ENCODE measurements at regions not wholly inside any gene's neighbourhood (a gene's known extent, or its start where the extent isn't known, plus 50 kb on each side); places are given as distances from the start of the nearest gene placed in this dataset.

DNA sequence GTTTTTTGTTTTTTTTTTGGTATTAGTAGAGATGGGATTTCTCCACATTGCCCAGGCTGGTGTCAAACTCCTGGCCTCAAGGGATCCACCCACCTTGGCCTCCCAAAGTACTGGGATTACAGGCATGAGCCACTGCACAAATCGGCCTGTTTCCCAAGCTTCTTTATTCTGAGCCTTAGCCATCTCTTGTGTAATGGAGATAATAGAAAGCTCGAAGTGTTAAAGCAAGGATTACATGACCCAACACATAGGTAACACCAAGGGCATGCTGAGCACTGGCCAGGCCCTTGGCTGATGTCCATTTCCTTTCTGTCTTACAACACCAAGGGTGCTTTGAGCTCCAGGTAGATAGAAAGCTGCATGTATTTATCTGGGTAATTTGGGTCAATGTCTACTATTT is 187.8 kb upstream of the MEX3C start:
- Mint-ChIP-seq H3K4me1 (ENCODE audit: low read depth) (no peaks in the 10 kb centered on the region), H3K9me3 (no peaks in the 10 kb centered on the region; the same call in none of the 2 replicates), H3K36me3 (ENCODE audit: low read depth) (no peaks in the 10 kb centered on the region), H3K27ac (no peak overlapping the region), H3K4me3 (no peak overlapping the region), H3K27me3 (ENCODE audit: insufficient read depth) (no peaks in the 10 kb centered on the region; the same call in 1 of the 2 replicates)
- TF ChIP-seq, protein P1, sequence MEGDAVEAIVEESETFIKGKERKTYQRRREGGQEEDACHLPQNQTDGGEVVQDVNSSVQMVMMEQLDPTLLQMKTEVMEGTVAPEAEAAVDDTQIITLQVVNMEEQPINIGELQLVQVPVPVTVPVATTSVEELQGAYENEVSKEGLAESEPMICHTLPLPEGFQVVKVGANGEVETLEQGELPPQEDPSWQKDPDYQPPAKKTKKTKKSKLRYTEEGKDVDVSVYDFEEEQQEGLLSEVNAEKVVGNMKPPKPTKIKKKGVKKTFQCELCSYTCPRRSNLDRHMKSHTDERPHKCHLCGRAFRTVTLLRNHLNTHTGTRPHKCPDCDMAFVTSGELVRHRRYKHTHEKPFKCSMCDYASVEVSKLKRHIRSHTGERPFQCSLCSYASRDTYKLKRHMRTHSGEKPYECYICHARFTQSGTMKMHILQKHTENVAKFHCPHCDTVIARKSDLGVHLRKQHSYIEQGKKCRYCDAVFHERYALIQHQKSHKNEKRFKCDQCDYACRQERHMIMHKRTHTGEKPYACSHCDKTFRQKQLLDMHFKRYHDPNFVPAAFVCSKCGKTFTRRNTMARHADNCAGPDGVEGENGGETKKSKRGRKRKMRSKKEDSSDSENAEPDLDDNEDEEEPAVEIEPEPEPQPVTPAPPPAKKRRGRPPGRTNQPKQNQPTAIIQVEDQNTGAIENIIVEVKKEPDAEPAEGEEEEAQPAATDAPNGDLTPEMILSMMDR (IDR thresholded peaks at IDR 0.05), result no peak
- DNase-seq, result no peak

DNA sequence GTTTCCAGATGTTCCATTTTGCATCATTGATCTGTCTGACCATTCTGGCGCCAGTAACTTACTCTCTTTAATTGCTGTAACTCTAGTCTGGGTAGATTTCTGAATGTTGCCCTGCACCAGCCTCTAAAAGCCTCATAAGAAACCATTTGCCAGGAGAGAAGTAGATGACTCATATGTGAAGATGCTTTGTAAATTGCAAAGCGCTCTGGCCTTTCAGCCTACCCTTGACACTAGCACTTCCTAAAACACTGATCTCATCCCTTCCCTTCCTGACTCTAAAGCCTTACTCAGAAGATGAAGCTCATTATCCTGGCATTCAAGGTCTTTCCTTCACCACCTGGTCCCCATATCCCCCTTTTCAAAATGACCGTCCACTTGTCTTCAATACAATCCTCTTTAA is 193.2 kb upstream of the MEX3C start:
- peaks cover 1% of the 10 kb centered on the region; the same call in 1 of the 2 replicates for H3K27me3 Mint-ChIP-seq (ENCODE audit: insufficient read depth)
- TF ChIP-seq, protein P1 (IDR thresholded peaks at IDR 0.05), result no peak
- no peak for DNase-seq
- H3K27ac Mint-ChIP-seq, result no peak overlapping the region
- H3K9me3 Mint-ChIP-seq, result peaks cover 34% of the 10 kb centered on the region
- H3K4me3 Mint-ChIP-seq, result no peak overlapping the region
- no peaks in the 10 kb centered on the region for H3K4me1 Mint-ChIP-seq (ENCODE audit: low read depth)
- H3K36me3 Mint-ChIP-seq (ENCODE audit: low read depth), result no peaks in the 10 kb centered on the region; the same call in 1 of the 2 replicates

DNA sequence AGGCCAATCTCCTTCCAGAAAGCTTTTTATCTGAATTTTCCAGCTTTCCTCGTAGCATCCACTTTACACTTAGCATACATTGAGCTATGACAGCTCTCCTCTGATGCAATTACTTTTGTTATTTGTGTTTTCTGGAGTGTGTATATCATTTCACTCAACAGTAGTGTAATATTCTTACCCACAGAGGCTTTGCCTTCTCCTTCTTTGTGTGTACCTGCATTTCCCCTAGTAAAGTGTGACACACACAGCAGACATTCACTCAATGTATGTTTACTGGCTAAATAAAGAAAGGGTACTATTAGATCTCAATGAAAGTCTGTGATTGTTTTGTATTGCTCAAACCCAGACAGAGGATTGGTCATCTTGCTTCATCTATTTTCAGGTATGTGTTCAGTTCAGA is 193.7 kb upstream of the MEX3C start:
- TF ChIP-seq, protein P1 (IDR thresholded peaks at IDR 0.05), result no peak
- no peak for DNase-seq
- Mint-ChIP-seq H3K4me1 (ENCODE audit: low read depth) (no peaks in the 10 kb centered on the region), H3K27ac (no peak overlapping the region), H3K4me3 (no peak overlapping the region), H3K36me3 (ENCODE audit: low read depth) (no peaks in the 10 kb centered on the region; the same call in 1 of the 2 replicates), H3K27me3 (ENCODE audit: insufficient read depth) (peaks cover 1% of the 10 kb centered on the region; the same call in 1 of the 2 replicates), H3K9me3 (peaks cover 36% of the 10 kb centered on the region)

DNA sequence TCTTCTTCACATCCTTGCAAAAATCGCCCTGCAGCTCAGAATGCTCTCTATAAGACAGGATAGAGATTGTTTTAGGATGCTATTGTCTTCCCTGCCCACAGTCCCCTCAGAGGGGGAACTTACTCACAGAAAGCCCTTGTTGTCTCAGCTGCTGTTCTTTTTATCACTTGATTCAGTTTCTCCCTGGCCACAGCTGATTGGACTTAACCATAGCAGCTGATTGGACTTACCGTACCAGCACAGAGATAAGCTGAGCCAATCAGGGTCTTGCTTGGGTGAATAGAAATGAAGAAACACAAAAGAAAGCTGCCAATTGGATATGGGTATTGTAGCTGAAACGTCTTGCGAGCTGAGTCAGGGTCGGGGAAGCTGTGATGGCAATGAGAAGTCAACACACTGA is 194.2 kb upstream of the MEX3C start:
- no peak for DNase-seq
- H3K27me3 Mint-ChIP-seq (ENCODE audit: insufficient read depth), result peaks cover 1% of the 10 kb centered on the region; the same call in 1 of the 2 replicates
- H3K27ac Mint-ChIP-seq, result no peak overlapping the region
- TF ChIP-seq, protein P1 (IDR thresholded peaks at IDR 0.05), result no peak
- H3K36me3 Mint-ChIP-seq (ENCODE audit: low read depth), result no peaks in the 10 kb centered on the region; the same call in 1 of the 2 replicates
- H3K4me1 Mint-ChIP-seq (ENCODE audit: low read depth), result no peaks in the 10 kb centered on the region
- H3K9me3 Mint-ChIP-seq, result peaks cover 41% of the 10 kb centered on the region
- H3K4me3 Mint-ChIP-seq, result no peak overlapping the region

DNA sequence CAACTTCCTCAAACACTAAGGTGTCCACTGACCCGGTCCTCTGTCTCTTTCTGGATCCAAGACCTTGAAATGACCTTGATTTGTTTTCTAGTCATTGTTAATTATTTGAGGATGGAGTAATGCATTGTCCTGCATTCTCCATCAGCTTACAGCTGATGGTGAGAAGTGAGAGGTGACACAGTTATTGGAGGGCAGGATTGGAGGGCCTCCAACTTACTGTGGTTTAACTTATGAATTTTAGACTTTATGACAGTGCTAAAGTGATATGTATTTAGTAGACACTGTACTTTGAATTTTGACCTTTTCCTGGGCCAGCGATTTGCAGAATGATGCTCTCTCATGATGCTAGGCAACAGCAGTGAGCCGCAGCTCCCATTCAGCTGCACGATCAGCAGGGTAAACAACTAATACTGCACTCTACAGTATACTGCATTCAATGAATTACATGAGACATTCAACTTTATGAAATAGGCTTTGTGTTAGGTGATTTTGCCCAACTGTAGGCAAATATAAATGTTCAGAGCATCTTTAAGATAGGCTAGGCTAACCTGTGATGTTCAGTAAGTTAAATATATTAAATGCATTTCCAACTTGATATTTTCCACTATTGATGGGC is 200.0 kb upstream of the MEX3C start:
- Mint-ChIP-seq H3K4me1 (ENCODE audit: low read depth) (no peaks in the 10 kb centered on the region), H3K4me3 (no peak overlapping the region), H3K36me3 (ENCODE audit: low read depth) (no peaks in the 10 kb centered on the region), H3K9me3 (peaks cover 39% of the 10 kb centered on the region), H3K27ac (no peak overlapping the region), H3K27me3 (ENCODE audit: insufficient read depth) (peaks cover 1% of the 10 kb centered on the region; the same call in 1 of the 2 replicates)
- TF ChIP-seq, protein P1 (IDR thresholded peaks at IDR 0.05), result no peak
- no peak for DNase-seq

All from HFFc6 (cell line).